Tibial artery (tissue), 4 donors: ENCODE measurements at regions not wholly inside any gene's neighbourhood (a gene's known extent, or its start where the extent isn't known, plus 50 kb on each side); places are given as distances from the start of the nearest gene placed in this dataset.

ENCODE experiments used
- DNase-seq, 2 donors: peaks; one replicate each; pipeline ENCODE4 v3.0.0-alpha.2; 2019
- H3K27ac ChIP-seq, 2 donors: fragments of 200-600 bp; sonication (generic) in 1 of 2; 1 replicate in 1 of 2; 2 replicates in 1 of 2; pipeline ENCODE4 v1.5.1; 2018 to 2019; ENCODE audit warnings: mild to moderate bottlenecking in 1 of 2
- H3K27me3 ChIP-seq, 2 donors: fragments of 200-600 bp; sonication (generic) in 1 of 2; one replicate each; pipeline versions ENCODE4 v1.5.1 to v1.6.0; 2016 to 2019
- H3K36me3 ChIP-seq, 3 donors: fragments of 200-600 bp; sonication (generic) in 2 of 3; one replicate each; pipeline ENCODE4 v1.5.1; 2016 to 2019; ENCODE audit warnings: mild to moderate bottlenecking in 2 of 3
- H3K4me1 ChIP-seq, 4 donors: fragments of 200-600 bp; sonication (generic) in 2 of 4; 1 replicate in 3 of 4; 2 replicates in 1 of 4; pipeline ENCODE4 v1.5.1; 2016 to 2019
- H3K4me3 ChIP-seq, 2 donors: fragments of 200-600 bp; sonication (generic) in 1 of 2; 1 replicate in 1 of 2; 2 replicates in 1 of 2; pipeline ENCODE4 v1.5.1; 2018 to 2019; ENCODE audit warnings: mild to moderate bottlenecking in 2 of 2
- H3K9me3 ChIP-seq, 3 donors: fragments of 200-600 bp; sonication (generic) in 1 of 3; one replicate each; pipeline ENCODE4 v1.5.1; 2016 to 2019
- intact Hi-C: fragments of 100-400 bp; cut with DNase I; formaldehyde crosslinking; loops from one replicate; pipeline ENCODE4 v1.15.0; 2023; ENCODE audit warnings: low total_unique reads
- TF ChIP-seq, protein P1 (sequence below), 2 experiments: fragments of 200-600 bp in 1 of 2; fragments of 450-650 bp in 1 of 2; IDR thresholded peaks; one replicate each; pipeline ENCODE4 v1.5.1; 2017 to 2019; ENCODE audit warnings: antibody characterized with exemption in 2 of 2, mild to moderate bottlenecking in 1 of 2, moderate library complexity in 1 of 2

GRCh38 chr20:50425076-50425475, 85.1 kb upstream of the PTPN1 start:
- intact Hi-C loops: no loop called here
- TF ChIP-seq, protein P1, sequence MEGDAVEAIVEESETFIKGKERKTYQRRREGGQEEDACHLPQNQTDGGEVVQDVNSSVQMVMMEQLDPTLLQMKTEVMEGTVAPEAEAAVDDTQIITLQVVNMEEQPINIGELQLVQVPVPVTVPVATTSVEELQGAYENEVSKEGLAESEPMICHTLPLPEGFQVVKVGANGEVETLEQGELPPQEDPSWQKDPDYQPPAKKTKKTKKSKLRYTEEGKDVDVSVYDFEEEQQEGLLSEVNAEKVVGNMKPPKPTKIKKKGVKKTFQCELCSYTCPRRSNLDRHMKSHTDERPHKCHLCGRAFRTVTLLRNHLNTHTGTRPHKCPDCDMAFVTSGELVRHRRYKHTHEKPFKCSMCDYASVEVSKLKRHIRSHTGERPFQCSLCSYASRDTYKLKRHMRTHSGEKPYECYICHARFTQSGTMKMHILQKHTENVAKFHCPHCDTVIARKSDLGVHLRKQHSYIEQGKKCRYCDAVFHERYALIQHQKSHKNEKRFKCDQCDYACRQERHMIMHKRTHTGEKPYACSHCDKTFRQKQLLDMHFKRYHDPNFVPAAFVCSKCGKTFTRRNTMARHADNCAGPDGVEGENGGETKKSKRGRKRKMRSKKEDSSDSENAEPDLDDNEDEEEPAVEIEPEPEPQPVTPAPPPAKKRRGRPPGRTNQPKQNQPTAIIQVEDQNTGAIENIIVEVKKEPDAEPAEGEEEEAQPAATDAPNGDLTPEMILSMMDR (IDR thresholded peaks at IDR 0.05): no peak
- H3K27ac ChIP-seq: no peak overlapping the region
- no peaks in the 10 kb centered on the region for H3K27me3 ChIP-seq
- no peaks in the 10 kb centered on the region for H3K36me3 ChIP-seq
- DNase-seq: peak in 1 of 2 donors; percentile 42
- H3K4me3 ChIP-seq: no peak overlapping the region
- no peaks in the 10 kb centered on the region for H3K9me3 ChIP-seq
- H3K4me1 ChIP-seq: peaks cover 0 to 43% (median 33%) of the 10 kb centered on the region in 4 donors

DNA sequence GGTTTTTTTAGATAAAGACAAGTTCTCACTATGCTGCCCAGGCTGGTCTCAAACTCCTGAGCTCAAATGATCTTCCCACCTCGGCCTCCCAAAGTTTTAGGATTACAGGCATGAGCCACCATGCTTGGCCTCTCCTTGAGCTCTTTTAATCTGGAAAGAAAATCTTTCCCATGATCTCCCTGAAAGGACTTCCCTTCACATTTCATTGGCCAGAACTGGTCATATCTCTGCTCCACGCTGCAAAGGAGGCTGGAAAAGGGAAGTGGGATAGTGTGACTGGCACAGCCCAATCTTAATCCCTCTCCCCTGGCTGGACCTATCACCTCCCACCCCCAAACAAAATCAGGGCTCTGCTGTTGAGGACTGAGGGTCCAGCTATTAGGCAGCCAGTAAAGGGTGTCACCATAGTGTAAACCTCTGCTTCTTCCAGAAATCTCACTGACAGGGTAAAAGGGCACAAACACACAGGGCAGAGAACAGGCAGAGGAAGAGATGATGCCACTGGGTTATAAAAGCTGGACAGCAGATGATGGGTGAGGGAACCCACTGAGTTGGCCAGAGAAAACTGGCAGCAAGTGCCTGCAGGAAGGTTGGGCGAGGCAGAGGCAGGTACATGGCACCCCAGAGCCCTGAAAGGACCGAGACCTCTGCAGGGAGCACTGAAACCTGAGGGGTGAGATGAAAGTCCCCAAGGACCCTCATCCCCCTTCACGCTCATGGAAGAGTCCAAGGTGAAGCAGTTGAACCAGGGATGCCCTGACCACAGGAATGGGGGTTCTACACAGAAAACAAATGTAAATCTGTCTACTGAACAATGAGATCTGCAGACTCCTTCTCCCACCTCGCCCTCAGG, 83.1 kb upstream of the PTPN1 start:
- Histone ChIP-seq H3K27me3 (no peaks in the 10 kb centered on the region), H3K27ac (peak overlapping the region; percentile 39 to 62), H3K4me3 (no peak overlapping the region), H3K9me3 (no peaks in the 10 kb centered on the region), H3K4me1 (peaks cover 0 to 59% (median 48%) of the 10 kb centered on the region in 4 donors), H3K36me3 (no peaks in the 10 kb centered on the region)
- TF ChIP-seq, protein P1 (IDR thresholded peaks at IDR 0.05): no peak
- intact Hi-C loops: no loop called here
- DNase-seq: no peak

GRCh38 chr20:50427719-50428083, 82.5 kb upstream of the PTPN1 start:
- H3K27ac ChIP-seq: peak overlapping the region; percentile 39 to 62
- H3K4me3 ChIP-seq: no peak overlapping the region
- no peaks in the 10 kb centered on the region for H3K27me3 ChIP-seq
- peaks cover 0 to 54% (median 44%) of the 10 kb centered on the region in 4 donors for H3K4me1 ChIP-seq
- H3K36me3 ChIP-seq: no peaks in the 10 kb centered on the region
- TF ChIP-seq, protein P1 (IDR thresholded peaks at IDR 0.05): no peak
- no peaks in the 10 kb centered on the region for H3K9me3 ChIP-seq
- peak; percentile 87 to 89 for DNase-seq
- intact Hi-C loops: no loop called here

- no peaks in the 10 kb centered on the region for H3K9me3 ChIP-seq
These were observed 81.9 kb upstream of the PTPN1 start for GRCh38 chr20:50428097-50428828.

DNA sequence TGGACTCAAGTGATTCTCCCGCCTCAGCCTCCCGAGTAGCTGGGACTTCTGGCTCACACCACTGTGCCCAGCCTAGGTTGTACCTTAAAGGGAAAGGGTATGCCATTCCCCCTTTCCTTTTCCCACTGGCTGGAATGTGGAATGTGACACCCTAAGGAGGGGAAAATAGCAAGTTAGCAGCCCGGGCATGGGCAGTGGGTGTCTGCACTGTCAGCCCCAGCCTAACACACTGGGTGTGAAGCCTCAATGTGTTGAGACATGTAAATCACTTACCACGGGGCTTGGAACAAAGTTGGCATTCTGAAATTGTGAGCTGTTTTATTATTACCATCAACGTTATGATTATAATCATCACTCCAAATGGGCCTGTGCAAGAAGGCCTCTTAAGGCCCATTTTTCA, 80.8 kb upstream of the PTPN1 start:
- no peak for DNase-seq
- TF ChIP-seq, protein P1 (IDR thresholded peaks at IDR 0.05): no peak
- intact Hi-C loops: no loop called here

More at GRCh38 chr20:50428097-50428828, 81.9 kb upstream of the PTPN1 start:
- H3K4me3 ChIP-seq: no peak overlapping the region
- peaks cover 0 to 49% (median 38%) of the 10 kb centered on the region in 4 donors for H3K4me1 ChIP-seq
- no peaks in the 10 kb centered on the region for H3K27me3 ChIP-seq
- no peak for DNase-seq
- TF ChIP-seq, protein P1 (IDR thresholded peaks at IDR 0.05): no peak
- intact Hi-C loops: no loop called here
- H3K27ac ChIP-seq: peak overlapping the region in 1 of 2 donors; percentile 39
- no peaks in the 10 kb centered on the region for H3K36me3 ChIP-seq

More for the DNA sequence above, 80.8 kb upstream of the PTPN1 start:
- no peak overlapping the region for H3K4me3 ChIP-seq
- no peaks in the 10 kb centered on the region for H3K36me3 ChIP-seq
- H3K27ac ChIP-seq: peak overlapping the region in 1 of 2 donors; percentile 12
- no peaks in the 10 kb centered on the region for H3K9me3 ChIP-seq
- H3K4me1 ChIP-seq: peaks cover 0 to 37% (median 31%) of the 10 kb centered on the region in 4 donors
- H3K27me3 ChIP-seq: no peaks in the 10 kb centered on the region
